ENCODE measurements at regions not wholly inside any gene's neighbourhood (a gene's known extent, or its start where the extent isn't known, plus 50 kb on each side); places are given as distances from the start of the nearest gene placed in this dataset.

GRCh38 chr17:27950995-27951394 lies 57.8 kb upstream of the LYRM9 start:
- Histone ChIP-seq H3K36me3 (ENCODE audit: insufficient read depth, low read length) (no peaks in the 10 kb centered on the region), H3K4me3 (ENCODE audit: low read length) (no peak overlapping the region), H3K4me2 (ENCODE audit: low read length) (no peak overlapping the region), H3K9me3 (ENCODE audit: low read length) (no peaks in the 10 kb centered on the region), H3K9ac (ENCODE audit: low read length) (no peak overlapping the region), H3K79me2 (replicated peaks; ENCODE audit: insufficient read depth, low read length) (no peaks in the 10 kb centered on the region), H3K27me3 (ENCODE audit: insufficient read depth, low read depth, low read length) (no peaks in the 10 kb centered on the region), H3K9me2 (ENCODE audit: insufficient read depth, low read length) (no peaks in the 10 kb centered on the region), H3F3A (ENCODE audit: insufficient read depth, low read length, poor library complexity, severe bottlenecking) (no peaks in the 10 kb centered on the region), H3K27ac (ENCODE audit: low read length) (no peak overlapping the region), H4K20me1 (ENCODE audit: insufficient read depth) (no peaks in the 10 kb centered on the region), H2AFZ (ENCODE audit: low read depth, low read length) (no peak overlapping the region)
- TF ChIP-seq CTCF (IDR thresholded peaks at IDR 0.05; ENCODE audit: poor library complexity, severe bottlenecking), result no peak
- no peak for TF ChIP-seq POLR2AphosphoS5 (IDR thresholded peaks at IDR 0.05)
- no peak for TF ChIP-seq SMC3 (conservative IDR thresholded peaks at IDR 0.05; ENCODE audit: poor library complexity)
- TF ChIP-seq REST (IDR thresholded peaks at IDR 0.05; ENCODE audit: borderline replicate concordance), result no peak
- no peak for TF ChIP-seq EZH2 (IDR thresholded peaks at IDR 0.05; ENCODE audit: borderline replicate concordance, insufficient read depth, low read length, poor library complexity, severe bottlenecking)
- no peak for TF ChIP-seq RAD21 (conservative IDR thresholded peaks at IDR 0.05)
- no peak for TF ChIP-seq EP300 (conservative IDR thresholded peaks at IDR 0.05; ENCODE audit: poor library complexity, severe bottlenecking)
- TF ChIP-seq MXI1 (conservative IDR thresholded peaks at IDR 0.05; ENCODE audit: poor library complexity, severe bottlenecking), result no peak
- no peak for TF ChIP-seq TAF1 (IDR thresholded peaks at IDR 0.05; ENCODE audit: low read depth)

GRCh38 chr17:27951872-27952271 lies 58.7 kb upstream of the LYRM9 start:
- H4K20me1 ChIP-seq (ENCODE audit: insufficient read depth), result no peaks in the 10 kb centered on the region
- no peaks in the 10 kb centered on the region for H3K79me2 ChIP-seq (replicated peaks; ENCODE audit: insufficient read depth, low read length)
- H3K27ac ChIP-seq (ENCODE audit: low read length), result no peak overlapping the region
- H3K9me2 ChIP-seq (ENCODE audit: insufficient read depth, low read length), result no peaks in the 10 kb centered on the region
- no peak overlapping the region for H2AFZ ChIP-seq (ENCODE audit: low read depth, low read length)
- H3K9me3 ChIP-seq (ENCODE audit: low read length), result no peaks in the 10 kb centered on the region
- H3K4me3 ChIP-seq (ENCODE audit: low read length), result no peak overlapping the region
- H3K9ac ChIP-seq (ENCODE audit: low read length), result no peak overlapping the region
- no peak overlapping the region for H3K4me2 ChIP-seq (ENCODE audit: low read length)
- H3F3A ChIP-seq (ENCODE audit: insufficient read depth, low read length, poor library complexity, severe bottlenecking), result no peaks in the 10 kb centered on the region
- no peaks in the 10 kb centered on the region for H3K36me3 ChIP-seq (ENCODE audit: insufficient read depth, low read length)
- TF ChIP-seq POLR2AphosphoS5 (IDR thresholded peaks at IDR 0.05), result no peak
- TF ChIP-seq REST (IDR thresholded peaks at IDR 0.05; ENCODE audit: borderline replicate concordance), result no peak
- no peak for TF ChIP-seq RAD21 (conservative IDR thresholded peaks at IDR 0.05)
- no peak for TF ChIP-seq TAF1 (IDR thresholded peaks at IDR 0.05; ENCODE audit: low read depth)
- TF ChIP-seq EZH2 (IDR thresholded peaks at IDR 0.05; ENCODE audit: borderline replicate concordance, insufficient read depth, low read length, poor library complexity, severe bottlenecking), result no peak
- TF ChIP-seq EP300 (conservative IDR thresholded peaks at IDR 0.05; ENCODE audit: poor library complexity, severe bottlenecking), result no peak
- TF ChIP-seq CTCF (IDR thresholded peaks at IDR 0.05; ENCODE audit: poor library complexity, severe bottlenecking), result no peak
- no peak for TF ChIP-seq MXI1 (conservative IDR thresholded peaks at IDR 0.05; ENCODE audit: poor library complexity, severe bottlenecking)
- no peak for TF ChIP-seq SMC3 (conservative IDR thresholded peaks at IDR 0.05; ENCODE audit: poor library complexity)
- no peaks in the 10 kb centered on the region for H3K27me3 ChIP-seq (ENCODE audit: insufficient read depth, low read depth, low read length)

Data from neural cell (in vitro differentiated cells).